ENCODE measurements at regions not wholly inside any gene's neighbourhood (a gene's known extent, or its start where the extent isn't known, plus 50 kb on each side); places are given as distances from the start of the nearest gene placed in this dataset.

GRCh38 chr11:32187111-32187510, 96.2 kb downstream of the RCN1 start:
- no peak for TF ChIP-seq ELK1 (IDR thresholded peaks at IDR 0.05; ENCODE audit: low read depth, low read length)
- no peak for TF ChIP-seq BCLAF1 (IDR thresholded peaks at IDR 0.05)

Data from GM12878 (cell line).